CD4-positive, alpha-beta T cell treated with Interleukin-15 for 1 hour (primary cell): ENCODE measurements at regions not wholly inside any gene's neighbourhood (a gene's known extent, or its start where the extent isn't known, plus 50 kb on each side); places are given as distances from the start of the nearest gene placed in this dataset.

Experiments used
- DNase-seq: peaks from one replicate; pipeline ENCODE4 v3.0.0-alpha.2; 2020

GRCh38 chr2:150955231-150955630, 306.4 kb downstream of the RBM43 start:
- DNase-seq: no peak

- DNase-seq: no peak
Measured at GRCh38 chr2:150946831-150947230, 314.8 kb downstream of the RBM43 start.

- no peak for DNase-seq
Measured at GRCh38 chr2:150944315-150944714, 317.3 kb downstream of the RBM43 start.

- no peak for DNase-seq
Measured at GRCh38 chr2:150939087-150939486, 322.6 kb downstream of the RBM43 start.

- DNase-seq: no peak
Measured at GRCh38 chr2:150938527-150938926, 323.1 kb downstream of the RBM43 start.

GRCh38 chr2:150937030-150937429, 324.6 kb downstream of the RBM43 start:
- no peak for DNase-seq

- no peak for DNase-seq
Measured at GRCh38 chr2:150931451-150931850, 330.2 kb downstream of the RBM43 start.

GRCh38 chr2:150925611-150926010, 336.1 kb downstream of the RBM43 start:
- DNase-seq: no peak

- no peak for DNase-seq
Measured at GRCh38 chr2:150924878-150925277, 336.8 kb downstream of the RBM43 start.

GRCh38 chr2:150919901-150920300, 341.8 kb downstream of the RBM43 start:
- DNase-seq: no peak

GRCh38 chr2:150917961-150918713, 343.5 kb downstream of the RBM43 start:
- DNase-seq: no peak

- no peak for DNase-seq
Measured at GRCh38 chr2:150916467-150917396, 344.9 kb downstream of the RBM43 start.

GRCh38 chr2:150911766-150912280, 349.8 kb downstream of the RBM43 start:
- DNase-seq: peak; percentile 29

- no peak for DNase-seq
Measured at GRCh38 chr2:150909613-150910012, 352.1 kb downstream of the RBM43 start.

- DNase-seq: no peak
Measured at GRCh38 chr2:150909090-150909489, 352.6 kb downstream of the RBM43 start.

GRCh38 chr2:150907466-150907865, 354.2 kb downstream of the RBM43 start:
- DNase-seq: no peak

GRCh38 chr2:150903461-150903860, 358.2 kb downstream of the RBM43 start:
- no peak for DNase-seq

GRCh38 chr2:150903055-150903454, 358.6 kb downstream of the RBM43 start:
- DNase-seq: no peak

GRCh38 chr2:150900913-150901312, 360.8 kb downstream of the RBM43 start:
- no peak for DNase-seq

GRCh38 chr2:150895968-150896367, 365.7 kb downstream of the RBM43 start:
- DNase-seq: no peak

- DNase-seq: no peak
Measured at GRCh38 chr2:150889141-150889540, 372.5 kb downstream of the RBM43 start.

GRCh38 chr2:150888337-150888736, 373.3 kb downstream of the RBM43 start:
- DNase-seq: no peak

GRCh38 chr2:150887926-150888325, 373.7 kb downstream of the RBM43 start:
- no peak for DNase-seq
